H9 (cell line): ENCODE measurements at regions not wholly inside any gene's neighbourhood (a gene's known extent, or its start where the extent isn't known, plus 50 kb on each side); places are given as distances from the start of the nearest gene placed in this dataset.

Experiments
- DNase-seq: peaks from one replicate; pipeline ENCODE4 v3.0.0-alpha.2; 2017
- H2AFZ ChIP-seq: one replicate; pipeline ENCODE4 v1.6.1; 2013; ENCODE audit warnings: mild to moderate bottlenecking, low read length, control low read depth, moderate library complexity
- H2AK5ac ChIP-seq: 2 replicates; pipeline ENCODE4 v1.6.1; 2013; ENCODE audit warnings: low read length, control low read depth, mixed read lengths; ENCODE audit not compliant: insufficient read length
- H2BK120ac ChIP-seq: one replicate; pipeline ENCODE4 v1.6.1; 2013; ENCODE audit warnings: low read depth, mild to moderate bottlenecking, low read length, control low read depth, inconsistent platforms; ENCODE audit not compliant: poor library complexity, severe bottlenecking
- H2BK12ac ChIP-seq: 2 replicates; pipeline ENCODE4 v1.6.1; 2013; ENCODE audit warnings: low read length, control low read depth, mixed read lengths, low read depth; ENCODE audit not compliant: insufficient read length
- H2BK15ac ChIP-seq: 2 replicates; pipeline ENCODE4 v1.6.1; 2013; ENCODE audit warnings: low read depth, low read length, control low read depth
- H2BK20ac ChIP-seq: one replicate; pipeline ENCODE4 v1.6.1; 2013; ENCODE audit warnings: low read depth, mild to moderate bottlenecking, low read length, control low read depth, inconsistent platforms; ENCODE audit not compliant: poor library complexity, severe bottlenecking
- H2BK5ac ChIP-seq: 2 replicates; pipeline ENCODE4 v1.6.1; 2013; ENCODE audit warnings: low read length, control low read depth, mixed read lengths; ENCODE audit not compliant: insufficient read length
- H3K14ac ChIP-seq: 2 replicates; pipeline ENCODE4 v1.6.1; 2013; ENCODE audit warnings: low read length, control low read depth; ENCODE audit not compliant: insufficient read depth
- H3K18ac ChIP-seq: 2 replicates; pipeline ENCODE4 v1.6.1; 2013; ENCODE audit warnings: low read depth, mild to moderate bottlenecking, mixed read lengths, low read length, control low read depth; ENCODE audit not compliant: insufficient read length
- H3K23ac ChIP-seq: 2 replicates; pipeline ENCODE4 v1.6.1; 2013; ENCODE audit warnings: low read length, control low read depth, mixed read lengths, low read depth; ENCODE audit not compliant: insufficient read length
- H3K23me2 ChIP-seq: 2 replicates; pipeline ENCODE4 v1.6.1; 2013; ENCODE audit warnings: low read depth, mild to moderate bottlenecking, mixed read lengths, low read length, control low read depth; ENCODE audit not compliant: insufficient read length, poor library complexity, severe bottlenecking
- H3K27ac ChIP-seq: 2 replicates; pipeline ENCODE4 v1.5.1; 2013; ENCODE audit warnings: low read length, control low read depth, mixed read lengths, low read depth; ENCODE audit not compliant: insufficient read length
- H3K27me3 ChIP-seq: 2 replicates; pipeline ENCODE4 v1.6.1; 2013; ENCODE audit warnings: low read length, control low read depth, inconsistent platforms; ENCODE audit not compliant: insufficient read depth
- H3K4ac ChIP-seq: 2 replicates; pipeline ENCODE4 v1.6.1; 2013; ENCODE audit warnings: low read depth, mild to moderate bottlenecking, control low read depth, inconsistent platforms, low read length, moderate library complexity
- H3K4me1 ChIP-seq: 2 replicates; pipeline ENCODE4 v1.6.1; 2013; ENCODE audit warnings: low read length, control low read depth, inconsistent platforms; ENCODE audit not compliant: insufficient read depth
- H3K4me2 ChIP-seq: 2 replicates; pipeline ENCODE4 v1.6.1; 2013; ENCODE audit warnings: low read length, control low read depth, mixed read lengths; ENCODE audit not compliant: insufficient read length, insufficient read depth
- H3K56ac ChIP-seq: 2 replicates; pipeline ENCODE4 v1.6.1; 2013; ENCODE audit warnings: low read depth, mild to moderate bottlenecking, mixed read lengths, low read length, control low read depth; ENCODE audit not compliant: insufficient read length
- H3K79me1 ChIP-seq: 2 replicates; pipeline ENCODE4 v1.6.1; 2013; ENCODE audit warnings: low read depth, mild to moderate bottlenecking, moderate library complexity, low read length, control low read depth, inconsistent platforms; ENCODE audit not compliant: insufficient read depth, poor library complexity, severe bottlenecking
- H3K79me2 ChIP-seq: 2 replicates; pipeline ENCODE4 v1.6.1; 2013; ENCODE audit warnings: low read length, control low read depth, inconsistent platforms; ENCODE audit not compliant: insufficient read depth
- H3K9ac ChIP-seq: 2 replicates; pipeline ENCODE4 v1.6.1; 2013; ENCODE audit warnings: low read length, control low read depth, mixed read lengths; ENCODE audit not compliant: insufficient read length; ENCODE audit errors: extremely low read depth
- H3K9me3 ChIP-seq: one replicate; pipeline ENCODE4 v1.6.1; 2013; ENCODE audit warnings: low read depth, low read length, inconsistent platforms; ENCODE audit not compliant: control insufficient read depth
- H3T11ph ChIP-seq: one replicate; pipeline ENCODE4 v1.6.1; 2013; ENCODE audit warnings: mild to moderate bottlenecking, low read length, control low read depth, inconsistent platforms
- H4K20me1 ChIP-seq: one replicate; pipeline ENCODE4 v1.6.1; 2013; ENCODE audit not compliant: control insufficient read depth, insufficient read length, insufficient read depth
- H4K5ac ChIP-seq: 2 replicates; pipeline ENCODE4 v1.6.1; 2013; ENCODE audit warnings: low read depth, mild to moderate bottlenecking, mixed read lengths, low read length, control low read depth; ENCODE audit not compliant: insufficient read length
- H4K8ac ChIP-seq: replicated peaks from 2 replicates; pipeline ENCODE4 v1.6.1; 2013; ENCODE audit warnings: low read length, control low read depth, mixed read lengths, low read depth; ENCODE audit not compliant: insufficient read length
- H4K91ac ChIP-seq: 2 replicates; pipeline ENCODE4 v1.6.1; 2013; ENCODE audit warnings: low read depth, mild to moderate bottlenecking, moderate library complexity, mixed read lengths, low read length, control low read depth; ENCODE audit not compliant: insufficient read length
- H3K27ac Mint-ChIP-seq, 3 experiments: 2 replicates in 2 of 3; 3 replicates in 1 of 3; pipeline ENCODE4 v1.8.0; 2020 to 2021; ENCODE audit warnings: mixed read lengths in 3 of 3, mild to moderate bottlenecking in 1 of 3, moderate library complexity in 1 of 3
- H3K27me3 Mint-ChIP-seq: 2 replicates; pipeline ENCODE4 v1.8.0; 2021; ENCODE audit warnings: low read depth, mild to moderate bottlenecking, moderate library complexity, mixed read lengths
- H3K36me3 Mint-ChIP-seq, 3 experiments: 2 replicates in 2 of 3; 3 replicates in 1 of 3; pipeline ENCODE4 v1.8.0; 2020 to 2021; ENCODE audit warnings: low read depth in 3 of 3, mixed read lengths in 3 of 3; ENCODE audit not compliant: insufficient read depth in 1 of 3
- H3K4me1 Mint-ChIP-seq, 2 experiments: 2 replicates each; pipeline ENCODE4 v1.8.0; 2020; ENCODE audit warnings: mixed read lengths in 2 of 2
- H3K4me3 Mint-ChIP-seq, 2 experiments: 2 replicates in 1 of 2; 3 replicates in 1 of 2; pipeline ENCODE4 v1.8.0; 2020 to 2021; ENCODE audit warnings: mild to moderate bottlenecking in 2 of 2, mixed read lengths in 2 of 2, moderate library complexity in 1 of 2
- H3K9me3 Mint-ChIP-seq, 2 experiments: 2 replicates in 1 of 2; 3 replicates in 1 of 2; pipeline ENCODE4 v1.8.0; 2020; ENCODE audit warnings: mild to moderate bottlenecking in 2 of 2, mixed read lengths in 2 of 2, moderate library complexity in 1 of 2
- WGBS: extraction: QIAGEN DNeasy Blood & Tissue Kit; methylation state at CpG from one replicate; pipeline ENCODE4 v1.1.7; 2013; ENCODE audit warnings: missing lambda C conversion rate, low lambda C conversion rate, mixed read lengths; ENCODE audit not compliant: insufficient read length; ENCODE audit errors: extremely low coverage; 5-methylcytosine and 5-hydroxymethylcytosine counted together
- TF ChIP-seq, protein P1 (sequence below): fragments of 200-600 bp; sonication (generic); conservative IDR thresholded peaks from 3 replicates; pipeline ENCODE4 v1.8.0; 2021; ENCODE audit warnings: antibody characterized with exemption, mild to moderate bottlenecking

DNA sequence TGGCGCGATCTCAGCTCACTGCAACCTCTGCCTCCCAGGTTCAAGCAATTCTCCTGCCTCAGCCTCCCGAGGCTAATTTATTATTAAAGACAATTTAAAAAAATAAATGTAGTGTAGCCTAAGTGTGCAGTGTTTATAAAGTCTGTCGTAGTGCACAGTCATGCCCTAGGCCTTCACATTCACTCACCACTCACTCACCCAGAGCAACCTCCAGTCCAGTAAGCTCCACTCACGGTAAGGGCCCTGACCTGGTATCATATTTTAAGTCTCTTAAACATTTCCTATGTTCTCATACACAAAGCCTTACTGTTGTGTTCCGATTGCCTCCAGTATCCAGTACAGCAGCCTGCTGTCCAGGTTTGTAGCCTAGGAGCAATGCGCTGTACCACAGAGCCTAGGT lies 168.2 kb upstream of the FOXQ1 start:
- DNase-seq = no peak
- Histone ChIP-seq H3K4ac (no peak overlapping the region), H2BK120ac (no peak overlapping the region), H3K4me2 (no peak overlapping the region), H3K4me1 (no peaks in the 10 kb centered on the region), H3K23ac (no peak overlapping the region), H3K9me3 (no peaks in the 10 kb centered on the region), H3K79me2 (no peaks in the 10 kb centered on the region), H3K18ac (no peak overlapping the region), H4K8ac (no peak overlapping the region), H3K79me1 (no peaks in the 10 kb centered on the region), H2AFZ (no peak overlapping the region), H2BK15ac (no peak overlapping the region), H4K5ac (no peak overlapping the region), H3K27ac (no peak overlapping the region), H3K14ac (no peak overlapping the region), H3T11ph (no peak overlapping the region), H3K9ac (no peak overlapping the region), H3K23me2 (no peaks in the 10 kb centered on the region), H3K56ac (no peak overlapping the region), H4K20me1 (no peaks in the 10 kb centered on the region), H4K91ac (no peak overlapping the region), H2BK12ac (no peak overlapping the region), H2BK5ac (no peak overlapping the region), H3K27me3 (no peaks in the 10 kb centered on the region), H2BK20ac (no peak overlapping the region), H2AK5ac (no peak overlapping the region)
- Mint-ChIP-seq H3K4me1 (no peaks in the 10 kb centered on the region), H3K4me3 (no peak overlapping the region), H3K9me3 (peaks cover 0 to 5% of the 10 kb centered on the region in 2 experiments; a peak in 4 of 5 replicates), H3K36me3 (no peaks in the 10 kb centered on the region; a peak in 1 of 7 replicates), H3K27me3 (peaks cover 14% of the 10 kb centered on the region), H3K27ac (no peak overlapping the region)
- no CpG with 5 or more reads among the region's 7 CpGs for WGBS
- TF ChIP-seq, protein P1, sequence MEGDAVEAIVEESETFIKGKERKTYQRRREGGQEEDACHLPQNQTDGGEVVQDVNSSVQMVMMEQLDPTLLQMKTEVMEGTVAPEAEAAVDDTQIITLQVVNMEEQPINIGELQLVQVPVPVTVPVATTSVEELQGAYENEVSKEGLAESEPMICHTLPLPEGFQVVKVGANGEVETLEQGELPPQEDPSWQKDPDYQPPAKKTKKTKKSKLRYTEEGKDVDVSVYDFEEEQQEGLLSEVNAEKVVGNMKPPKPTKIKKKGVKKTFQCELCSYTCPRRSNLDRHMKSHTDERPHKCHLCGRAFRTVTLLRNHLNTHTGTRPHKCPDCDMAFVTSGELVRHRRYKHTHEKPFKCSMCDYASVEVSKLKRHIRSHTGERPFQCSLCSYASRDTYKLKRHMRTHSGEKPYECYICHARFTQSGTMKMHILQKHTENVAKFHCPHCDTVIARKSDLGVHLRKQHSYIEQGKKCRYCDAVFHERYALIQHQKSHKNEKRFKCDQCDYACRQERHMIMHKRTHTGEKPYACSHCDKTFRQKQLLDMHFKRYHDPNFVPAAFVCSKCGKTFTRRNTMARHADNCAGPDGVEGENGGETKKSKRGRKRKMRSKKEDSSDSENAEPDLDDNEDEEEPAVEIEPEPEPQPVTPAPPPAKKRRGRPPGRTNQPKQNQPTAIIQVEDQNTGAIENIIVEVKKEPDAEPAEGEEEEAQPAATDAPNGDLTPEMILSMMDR = no peak
